ENCODE measurements at regions not wholly inside any gene's neighbourhood (a gene's known extent, or its start where the extent isn't known, plus 50 kb on each side); places are given as distances from the start of the nearest gene placed in this dataset.

DNA sequence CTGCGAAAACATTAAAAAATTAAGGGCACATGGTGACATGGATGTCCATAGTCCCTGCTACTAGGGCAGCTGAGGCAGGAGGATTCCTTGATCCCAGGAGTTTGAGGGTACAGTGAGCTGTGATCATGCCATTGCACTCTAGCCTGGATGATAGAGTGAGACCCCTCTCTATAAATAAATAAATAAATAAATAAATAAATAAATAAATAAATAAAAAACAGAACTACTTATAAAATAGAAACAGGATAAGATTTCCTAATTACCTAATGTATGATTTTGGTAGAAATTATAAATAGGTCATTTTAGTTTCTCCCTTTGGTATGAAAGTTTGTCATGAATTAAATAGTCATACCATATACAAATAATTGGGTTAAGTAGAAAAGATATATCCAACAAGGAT, 916.2 kb downstream of the GRIK2 start:
- DNase-seq = no peak

DNA sequence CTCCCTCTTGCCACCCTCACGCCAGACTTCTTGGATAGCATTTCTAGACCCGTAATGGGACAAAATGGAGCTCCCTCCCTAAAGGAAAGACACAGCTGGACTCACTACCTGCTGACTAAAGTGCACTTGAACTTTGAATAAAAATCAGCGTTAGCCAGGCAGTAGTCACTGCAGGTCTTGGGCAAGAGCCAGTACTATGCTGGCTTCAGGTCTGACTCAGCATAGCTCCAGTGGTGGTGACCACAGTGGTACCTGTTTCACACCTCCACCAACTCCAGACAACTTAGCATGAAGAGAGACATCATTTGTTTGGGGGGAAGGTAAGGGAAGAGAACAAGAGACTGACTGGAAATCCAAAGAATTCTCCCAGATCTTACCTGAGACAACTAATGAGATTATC, 906.8 kb downstream of the GRIK2 start:
- DNase-seq = no peak

DNA sequence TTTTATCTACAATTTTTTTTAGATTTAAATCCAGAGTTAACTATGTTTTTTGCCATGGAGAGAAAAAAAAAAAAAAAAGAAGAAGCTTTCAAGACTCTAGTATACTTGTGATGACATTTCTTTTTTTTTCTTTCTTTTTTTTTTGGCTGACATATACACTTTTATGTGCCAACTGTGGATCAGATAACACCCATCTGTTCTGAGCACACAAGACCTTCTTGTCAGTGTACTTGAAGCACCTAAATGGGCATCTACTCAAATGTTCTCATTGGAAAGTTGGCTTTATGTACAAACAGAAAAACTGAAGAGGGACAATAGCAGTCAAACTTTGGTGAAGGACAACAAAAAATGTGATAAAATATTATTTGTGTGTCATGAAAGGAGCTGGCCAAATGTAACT, 904.5 kb downstream of the GRIK2 start:
- DNase-seq = no peak

Measured in SIG-M5 (cell line).